ENCODE measurements at regions not wholly inside any gene's neighbourhood (a gene's known extent, or its start where the extent isn't known, plus 50 kb on each side); places are given as distances from the start of the nearest gene placed in this dataset.

DNA sequence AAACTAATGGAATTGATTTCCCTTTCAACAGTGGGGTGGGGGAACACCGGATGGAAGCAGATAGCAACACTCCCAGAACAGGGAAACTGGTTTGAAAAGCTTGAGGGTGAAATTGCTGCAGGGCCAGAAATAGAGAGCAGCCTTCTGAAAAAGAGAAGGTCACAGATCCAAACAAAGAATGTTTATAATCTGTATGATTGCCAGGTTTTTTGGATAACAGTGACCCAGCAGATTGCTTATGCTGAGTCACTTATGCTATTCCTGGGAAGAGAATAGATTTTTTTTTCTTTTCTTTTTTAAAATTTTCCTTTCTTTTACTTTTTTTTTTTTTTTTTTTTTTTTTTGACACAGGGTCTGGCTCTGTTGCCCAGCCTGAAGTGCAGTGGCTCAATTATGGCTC, 641.3 kb downstream of the KCNJ2 start:
- no peak for TF ChIP-seq CTCF (optimal IDR thresholded peaks at IDR 0.05 in 1 of 3, IDR thresholded peaks at IDR 0.05 in 1 of 3, conservative IDR thresholded peaks at IDR 0.05 in 1 of 3; ENCODE audit: extremely low read depth in 1 of 3, insufficient read depth in 2 of 3, low read length in 3 of 3)
- TF ChIP-seq EZH2 (IDR thresholded peaks at IDR 0.05; ENCODE audit: low read length), result no peak

Data from keratinocyte (primary cell).